Upper lobe of left lung (tissue), 6 donors: ENCODE measurements at regions not wholly inside any gene's neighbourhood (a gene's known extent, or its start where the extent isn't known, plus 50 kb on each side); places are given as distances from the start of the nearest gene placed in this dataset.

ENCODE experiments used
- ATAC-seq, 2 donors: fragments of 200-7000 bp; cut with Tn5 transposase; one replicate each; pipeline ENCODE4 v1.9.1; 2022; ENCODE audit warnings: mild to moderate bottlenecking in 2 of 2, moderate library complexity in 2 of 2; ENCODE audit not compliant: low FRiP score in 2 of 2
- DNase-seq, 2 donors: peaks; one replicate each; pipeline ENCODE4 v3.0.0-alpha.2; 2019 to 2020
- H3K27ac ChIP-seq, 4 donors: fragments of 200-600 bp; sonication (generic); one replicate each; pipeline ENCODE4 v1.5.1; 2016 to 2019
- H3K27me3 ChIP-seq, 4 donors: fragments of 200-600 bp; sonication (generic); one replicate each; pipeline ENCODE4 v1.5.1; 2017 to 2019
- H3K36me3 ChIP-seq, 4 donors: fragments of 200-600 bp; sonication (generic); one replicate each; pipeline ENCODE4 v1.5.1; 2016 to 2019
- H3K4me1 ChIP-seq, 4 donors: fragments of 200-600 bp; sonication (generic); one replicate each; pipeline ENCODE4 v1.5.1; 2018 to 2019
- H3K4me3 ChIP-seq, 4 donors: fragments of 200-600 bp; sonication (generic); one replicate each; pipeline ENCODE4 v1.5.1; 2017 to 2019; ENCODE audit warnings: mild to moderate bottlenecking in 2 of 4, moderate library complexity in 1 of 4
- H3K9me3 ChIP-seq, 4 donors: fragments of 200-600 bp; sonication (generic); one replicate each; pipeline ENCODE4 v1.5.1; 2018 to 2019
- CTCF ChIP-seq, 6 experiments: fragments of 450-650 bp in 4 of 6; fragments of 200-600 bp in 2 of 6; sonication (generic) in 2 of 6; IDR thresholded peaks; one replicate each; pipeline ENCODE4 v1.5.1; 2016 to 2019; ENCODE audit warnings: antibody characterized with exemption in 6 of 6
- EP300 ChIP-seq, 4 donors: sonication (generic); formaldehyde crosslinking; IDR thresholded peaks; one replicate each; pipeline ENCODE4 v1.5.1; 2017; ENCODE audit warnings: antibody characterized with exemption in 4 of 4, control low read depth in 2 of 4
- POLR2A ChIP-seq, 4 donors: fragments of 450-650 bp; IDR thresholded peaks; one replicate each; pipeline ENCODE4 v1.5.1; 2016 to 2017; ENCODE audit warnings: antibody characterized with exemption in 4 of 4, mild to moderate bottlenecking in 2 of 4
- POLR2AphosphoS5 ChIP-seq, 2 donors: sonication (generic); formaldehyde crosslinking; IDR thresholded peaks; one replicate each; pipeline ENCODE4 v1.5.1; 2017; ENCODE audit warnings: antibody characterized with exemption in 2 of 2
- WGBS, 2 donors: methylation state at CpG; one replicate each; pipeline ENCODE4 v1.1.5; 2017 to 2018; 5-methylcytosine and 5-hydroxymethylcytosine counted together
- donor health status: DM: no; HTN: no; CAD: no; lungs with moderate emphysema.
- donor health status: DM: no; HTN: yes; CAD: no; lungs with severe emphysema.

GRCh38 chr20:20768202-20768815 is 55.9 kb upstream of the RALGAPA2 start:
- 86 to 97% methylated on average over 8 to 29 of the region's 30 CpGs for WGBS, 2 donors
- Histone ChIP-seq H3K27me3 (no peaks in the 10 kb centered on the region), H3K36me3 (no peaks in the 10 kb centered on the region), H3K27ac (no peak overlapping the region), H3K9me3 (no peaks in the 10 kb centered on the region), H3K4me3 (no peak overlapping the region), H3K4me1 (peaks cover 3 to 17% (median 13%) of the 10 kb centered on the region in 4 donors)
- TF ChIP-seq EP300 (IDR thresholded peaks at IDR 0.05) (no peak), CTCF (IDR thresholded peaks at IDR 0.05) (no peak), POLR2AphosphoS5 (IDR thresholded peaks at IDR 0.05) (no peak), POLR2A (IDR thresholded peaks at IDR 0.05) (no peak)
- DNase-seq = peak in 1 of 2 donors; percentile 69
- peak in 1 of 2 donors; percentile 17 for ATAC-seq

GRCh38 chr20:20765696-20766365 is 53.4 kb upstream of the RALGAPA2 start:
- DNase-seq = no peak
- H3K27me3 ChIP-seq = no peaks in the 10 kb centered on the region

GRCh38 chr20:20763650-20764049 is 51.2 kb upstream of the RALGAPA2 start:
- no peak for TF ChIP-seq POLR2A (IDR thresholded peaks at IDR 0.05)
- TF ChIP-seq POLR2AphosphoS5 (IDR thresholded peaks at IDR 0.05) = no peak
- TF ChIP-seq EP300 (IDR thresholded peaks at IDR 0.05) = no peak
- TF ChIP-seq CTCF (IDR thresholded peaks at IDR 0.05) = no peak
- H3K9me3 ChIP-seq = no peaks in the 10 kb centered on the region
- H3K36me3 ChIP-seq = no peaks in the 10 kb centered on the region
- no peak for ATAC-seq
- no peak overlapping the region for H3K4me3 ChIP-seq
- H3K27me3 ChIP-seq = no peaks in the 10 kb centered on the region
- no peak overlapping the region for H3K27ac ChIP-seq
- 69 to 75% methylated on average over 5 of the region's 5 CpGs for WGBS, 2 donors
- DNase-seq = no peak
- H3K4me1 ChIP-seq = peaks cover 10 to 46% (median 30%) of the 10 kb centered on the region in 4 donors

More at GRCh38 chr20:20765696-20766365, 53.4 kb upstream of the RALGAPA2 start:
- TF ChIP-seq POLR2AphosphoS5 (IDR thresholded peaks at IDR 0.05) = peak in 1 of 2 donors; percentile 14
- TF ChIP-seq EP300 (IDR thresholded peaks at IDR 0.05) = no peak
- Histone ChIP-seq H3K9me3 (no peaks in the 10 kb centered on the region), H3K4me3 (no peak overlapping the region), H3K4me1 (peaks cover 3 to 29% (median 19%) of the 10 kb centered on the region in 4 donors), H3K27ac (peak overlapping the region in 2 of 4 donors; percentile 63 to 76), H3K36me3 (no peaks in the 10 kb centered on the region)
- WGBS, 2 donors = 52 to 54% methylated on average over 4 of the region's 4 CpGs
- ATAC-seq = no peak
